ENCODE measurements at regions not wholly inside any gene's neighbourhood (a gene's known extent, or its start where the extent isn't known, plus 50 kb on each side); places are given as distances from the start of the nearest gene placed in this dataset.
"Not testable (repeated sequence)": the region's sequence is repeated elsewhere in the genome, so short reads cannot be mapped to it uniquely, and the experiment has no call there.

DNA sequence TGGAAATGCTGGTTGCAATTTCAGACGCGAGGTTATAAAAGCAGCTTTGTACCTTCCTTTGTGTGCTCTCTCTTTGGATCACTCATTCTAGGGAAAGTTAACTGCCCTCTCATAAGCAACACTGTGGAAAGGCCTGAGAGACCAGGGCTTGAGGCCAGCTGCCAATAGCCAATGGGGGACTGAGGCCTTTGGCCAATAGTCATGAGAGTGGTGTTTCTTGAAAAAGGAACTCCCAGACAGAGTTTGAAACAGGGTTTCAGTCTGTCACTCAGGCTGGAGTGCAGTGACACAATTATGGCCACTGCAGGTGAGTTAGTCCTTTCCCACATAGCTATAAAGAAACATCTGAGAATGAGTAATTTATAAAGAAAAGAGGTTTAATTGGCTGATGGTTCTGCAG, 524.7 kb upstream of the SMIM31 start:
- no peak for DNase-seq (ENCODE audit: low read depth in 1 of 2, low spot score in 1 of 2)
- no peak overlapping the region for H3K27ac ChIP-seq
- no peaks in the 10 kb centered on the region for H3K9me3 ChIP-seq (ENCODE audit: low read depth)
- TF ChIP-seq CTCF (IDR thresholded peaks at IDR 0.05; ENCODE audit: low read depth, low read length): no peak
- H3K36me3 ChIP-seq: no peaks in the 10 kb centered on the region
- H3K27me3 ChIP-seq: no peaks in the 10 kb centered on the region
- no peak overlapping the region for H3K4me3 ChIP-seq
- no peaks in the 10 kb centered on the region for H3K4me1 ChIP-seq (ENCODE audit: low read depth)

DNA sequence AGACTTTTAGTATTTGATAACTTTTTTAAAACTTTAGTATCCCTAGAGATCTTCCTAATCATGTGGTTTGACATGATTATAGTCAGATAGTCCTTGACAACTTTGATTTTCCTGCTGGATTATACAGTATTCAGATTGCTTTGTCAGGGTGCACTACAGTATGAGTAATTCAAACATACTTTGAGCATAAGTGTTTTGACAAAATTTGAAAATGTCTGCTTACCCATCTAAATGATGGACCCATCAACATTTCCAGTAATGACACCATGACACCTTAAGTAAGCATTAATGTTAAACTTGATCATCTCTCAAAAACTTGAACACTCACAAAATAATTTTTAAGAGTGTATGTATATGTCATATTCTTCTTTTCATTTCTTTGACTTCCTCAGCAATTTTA, 514.5 kb upstream of the SMIM31 start:
- Histone ChIP-seq H3K4me1 (ENCODE audit: low read depth) (no peaks in the 10 kb centered on the region), H3K36me3 (no peaks in the 10 kb centered on the region), H3K27me3 (no peaks in the 10 kb centered on the region), H3K27ac (no peak overlapping the region), H3K4me3 (no peak overlapping the region), H3K9me3 (ENCODE audit: low read depth) (no peaks in the 10 kb centered on the region)
- DNase-seq (ENCODE audit: low read depth in 1 of 2, low spot score in 1 of 2): no peak
- no peak for TF ChIP-seq CTCF (IDR thresholded peaks at IDR 0.05; ENCODE audit: low read depth, low read length)

GRCh38 chr4:164239976-164240375, 514.0 kb upstream of the SMIM31 start:
- DNase-seq (ENCODE audit: low read depth in 1 of 2, low spot score in 1 of 2): no peak
- no peak overlapping the region for H3K4me3 ChIP-seq
- no peaks in the 10 kb centered on the region for H3K36me3 ChIP-seq
- no peaks in the 10 kb centered on the region for H3K9me3 ChIP-seq (ENCODE audit: low read depth)
- H3K27ac ChIP-seq: no peak overlapping the region
- no peaks in the 10 kb centered on the region for H3K27me3 ChIP-seq
- TF ChIP-seq CTCF (IDR thresholded peaks at IDR 0.05; ENCODE audit: low read depth, low read length): no peak
- H3K4me1 ChIP-seq (ENCODE audit: low read depth): no peaks in the 10 kb centered on the region

- Histone ChIP-seq H3K27me3 (no peaks in the 10 kb centered on the region), H3K36me3 (no peaks in the 10 kb centered on the region), H3K9me3 (ENCODE audit: low read depth) (no peaks in the 10 kb centered on the region), H3K4me1 (ENCODE audit: low read depth) (peaks cover 6% of the 10 kb centered on the region), H3K4me3 (no peak overlapping the region), H3K27ac (no peak overlapping the region)
- DNase-seq (ENCODE audit: low read depth in 1 of 2, low spot score in 1 of 2): no peak
- no peak for TF ChIP-seq CTCF (IDR thresholded peaks at IDR 0.05; ENCODE audit: low read depth, low read length)
These were observed 502.7 kb upstream of the SMIM31 start for GRCh38 chr4:164251257-164251656.

- no peak overlapping the region for H3K27ac ChIP-seq
- peak in 1 of 2 donors; percentile 55 for DNase-seq (ENCODE audit: low read depth in 1 of 2, low spot score in 1 of 2)
- H3K9me3 ChIP-seq (ENCODE audit: low read depth): no peaks in the 10 kb centered on the region
- H3K4me1 ChIP-seq (ENCODE audit: low read depth): peaks cover 6% of the 10 kb centered on the region
- no peaks in the 10 kb centered on the region for H3K27me3 ChIP-seq
- no peak overlapping the region for H3K4me3 ChIP-seq
- no peaks in the 10 kb centered on the region for H3K36me3 ChIP-seq
- TF ChIP-seq CTCF (IDR thresholded peaks at IDR 0.05; ENCODE audit: low read depth, low read length): no peak
These were observed 501.6 kb upstream of the SMIM31 start for GRCh38 chr4:164252286-164252685.

- Histone ChIP-seq H3K27me3 (no peaks in the 10 kb centered on the region), H3K4me3 (no peak overlapping the region), H3K36me3 (no peaks in the 10 kb centered on the region), H3K4me1 (ENCODE audit: low read depth) (no peaks in the 10 kb centered on the region), H3K27ac (no peak overlapping the region), H3K9me3 (ENCODE audit: low read depth) (no peaks in the 10 kb centered on the region)
- no peak for TF ChIP-seq CTCF (IDR thresholded peaks at IDR 0.05; ENCODE audit: low read depth, low read length)
- no peak for DNase-seq (ENCODE audit: low read depth in 1 of 2, low spot score in 1 of 2)
These were observed 492.1 kb upstream of the SMIM31 start for GRCh38 chr4:164261831-164262230.

DNA sequence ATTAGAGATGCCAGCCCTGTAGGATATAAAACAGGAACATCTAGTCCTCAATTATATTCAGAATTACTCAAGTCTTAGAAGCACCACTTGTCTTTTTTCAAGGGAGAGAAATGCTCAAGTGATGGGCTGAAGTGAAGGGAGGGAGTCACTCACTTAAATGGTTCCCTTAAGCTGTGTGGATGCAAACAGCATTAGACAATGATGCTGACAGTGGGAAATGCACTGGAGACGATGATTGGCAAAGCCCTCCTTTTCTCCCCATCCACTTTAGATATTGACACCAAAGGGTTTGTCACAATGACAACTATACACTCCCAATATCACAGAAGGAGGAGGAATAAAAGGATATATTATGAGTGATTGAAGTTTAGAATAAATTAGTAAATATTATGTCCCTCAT, 491.4 kb upstream of the SMIM31 start:
- not testable (repeated sequence) for H3K9me3 ChIP-seq (ENCODE audit: low read depth); H3K27ac ChIP-seq; H3K27me3 ChIP-seq; DNase-seq (ENCODE audit: low read depth in 1 of 2, low spot score in 1 of 2); H3K4me3 ChIP-seq; H3K36me3 ChIP-seq; H3K4me1 ChIP-seq (ENCODE audit: low read depth)

DNA sequence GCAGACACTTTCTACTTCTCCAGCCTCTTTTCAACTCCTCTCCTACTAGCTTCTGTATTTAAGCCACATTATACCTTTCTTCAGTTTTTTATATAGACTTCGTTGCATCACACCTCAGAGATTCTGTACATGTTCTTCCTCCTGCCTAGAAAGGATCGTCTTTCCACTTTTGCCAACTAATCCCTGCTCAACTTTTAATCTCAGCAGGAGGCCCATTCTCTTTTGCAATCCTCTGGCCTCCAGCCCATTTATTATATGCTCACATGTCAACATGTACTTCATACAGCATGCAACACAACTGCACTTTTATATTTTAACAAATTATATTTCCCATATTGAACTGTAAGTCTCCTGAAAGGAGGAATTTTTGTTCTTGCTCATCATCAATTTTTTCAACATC, 476.5 kb upstream of the SMIM31 start:
- H3K27ac ChIP-seq; H3K4me1 ChIP-seq (ENCODE audit: low read depth); H3K4me3 ChIP-seq; H3K27me3 ChIP-seq; H3K36me3 ChIP-seq; H3K9me3 ChIP-seq (ENCODE audit: low read depth); DNase-seq (ENCODE audit: low read depth in 1 of 2, low spot score in 1 of 2): not testable (repeated sequence)
